CD14-positive monocyte (primary cell): ENCODE measurements at regions not wholly inside any gene's neighbourhood (a gene's known extent, or its start where the extent isn't known, plus 50 kb on each side); places are given as distances from the start of the nearest gene placed in this dataset.

Experiments
- DNase-seq, 3 donors: peaks; one replicate each; pipeline ENCODE4 v3.0.0-alpha.2; 2011 to 2022
- H2AFZ ChIP-seq: 2 replicates; pipeline ENCODE4 v1.6.0; 2012; ENCODE audit warnings: mild to moderate bottlenecking, low read depth, low read length, inconsistent platforms; ENCODE audit not compliant: insufficient read depth, poor library complexity, severe bottlenecking
- H3K27ac ChIP-seq, 2 donors: 1 replicate in 1 of 2; 2 replicates in 1 of 2; pipeline ENCODE4 v1.5.1; 2012 to 2013; ENCODE audit warnings: low read length in 2 of 2, control low read depth in 1 of 2, inconsistent platforms in 1 of 2, low read depth in 1 of 2, mild to moderate bottlenecking in 1 of 2
- H3K27me3 ChIP-seq, 2 donors: one replicate each; pipeline versions ENCODE4 v1.6.0 to v1.6.1; 2011 to 2013; ENCODE audit warnings: low read length in 2 of 2; ENCODE audit not compliant: control insufficient read depth in 2 of 2, insufficient read depth in 2 of 2
- H3K36me3 ChIP-seq, 2 donors: replicated peaks in 1 of 2; 1 replicate in 1 of 2; 2 replicates in 1 of 2; pipeline versions ENCODE4 v1.5.1 to v1.6.1; 2012 to 2013; ENCODE audit warnings: low read length in 2 of 2, control low read depth in 1 of 2, inconsistent platforms in 1 of 2, mild to moderate bottlenecking in 1 of 2; ENCODE audit not compliant: insufficient read depth in 2 of 2, control insufficient read depth in 1 of 2
- H3K4me1 ChIP-seq, 2 donors: 1 replicate in 1 of 2; 2 replicates in 1 of 2; pipeline versions ENCODE4 v1.5.1 to v1.6.1; 2012 to 2013; ENCODE audit warnings: low read length in 2 of 2, control low read depth in 1 of 2, inconsistent platforms in 1 of 2, mild to moderate bottlenecking in 1 of 2, moderate library complexity in 1 of 2; ENCODE audit not compliant: insufficient read depth in 2 of 2, control insufficient read depth in 1 of 2
- H3K4me2 ChIP-seq: replicated peaks from 2 replicates; pipeline ENCODE3; 2012; ENCODE audit warnings: low read length, moderate library complexity, mild to moderate bottlenecking; ENCODE audit not compliant: poor library complexity, severe bottlenecking; ENCODE audit errors: extremely low read depth
- H3K4me3 ChIP-seq, 3 experiments: fragments of 200-600 bp in 1 of 3; sonication (generic) in 1 of 3; replicated peaks in 1 of 3; 1 replicate in 2 of 3; 2 replicates in 1 of 3; pipeline ENCODE4 v1.5.1; 2011 to 2013; ENCODE audit warnings: low read length in 3 of 3, mild to moderate bottlenecking in 3 of 3, control low read depth in 2 of 3, low read depth in 2 of 3, inconsistent platforms in 1 of 3, moderate library complexity in 1 of 3
- H3K79me2 ChIP-seq: 2 replicates; pipeline ENCODE4 v1.6.0; 2012; ENCODE audit warnings: mild to moderate bottlenecking, control low read depth, inconsistent platforms, low read length, moderate library complexity; ENCODE audit not compliant: insufficient read depth
- H3K9ac ChIP-seq: 2 replicates; pipeline ENCODE4 v1.6.0; 2017; ENCODE audit warnings: low read length, mild to moderate bottlenecking; ENCODE audit not compliant: insufficient read depth, poor library complexity, severe bottlenecking
- H3K9me3 ChIP-seq, 2 donors: replicated peaks in 1 of 2; 1 replicate in 1 of 2; 2 replicates in 1 of 2; pipeline versions ENCODE4 v1.5.1 to v1.6.1; 2012 to 2013; ENCODE audit warnings: low read length in 2 of 2, control low read depth in 1 of 2; ENCODE audit not compliant: control insufficient read depth in 1 of 2, insufficient read depth in 1 of 2
- H4K20me1 ChIP-seq: 2 replicates; pipeline ENCODE4 v1.6.0; 2012; ENCODE audit warnings: mild to moderate bottlenecking, low read length, control low read depth, moderate library complexity; ENCODE audit not compliant: insufficient read depth
- H3K27ac Mint-ChIP-seq, 7 donors: one replicate each; pipeline ENCODE4 v1.8.0; 2020; ENCODE audit warnings: mild to moderate bottlenecking in 7 of 7, mixed read lengths in 7 of 7, moderate library complexity in 6 of 7, inconsistent platforms in 2 of 7
- H3K27me3 Mint-ChIP-seq, 3 donors: one replicate each; pipeline ENCODE4 v1.8.0; 2021 to 2022; ENCODE audit warnings: low read depth in 3 of 3, mild to moderate bottlenecking in 3 of 3, mixed read lengths in 3 of 3, moderate library complexity in 3 of 3, inconsistent platforms in 1 of 3
- H3K36me3 Mint-ChIP-seq, 2 donors: one replicate each; pipeline ENCODE4 v1.8.0; 2020; ENCODE audit warnings: mixed read lengths in 2 of 2, inconsistent platforms in 1 of 2, mild to moderate bottlenecking in 1 of 2
- H3K4me1 Mint-ChIP-seq: one replicate; pipeline ENCODE4 v1.8.0; 2020; ENCODE audit warnings: mild to moderate bottlenecking, mixed read lengths
- H3K4me3 Mint-ChIP-seq, 2 donors: one replicate each; pipeline ENCODE4 v1.8.0; 2020; ENCODE audit warnings: mild to moderate bottlenecking in 2 of 2, mixed read lengths in 2 of 2, moderate library complexity in 1 of 2
- H3K9me3 Mint-ChIP-seq, 7 donors: one replicate each; pipeline ENCODE4 v1.8.0; 2020 to 2022; ENCODE audit warnings: mixed read lengths in 7 of 7, mild to moderate bottlenecking in 6 of 7, moderate library complexity in 6 of 7, inconsistent platforms in 2 of 7
- CTCF ChIP-seq: fragments of 200-600 bp; IDR thresholded peaks from one replicate; pipeline ENCODE4 v1.8.0; 2022; ENCODE audit warnings: antibody characterized with exemption, mild to moderate bottlenecking
- WGBS: methylation state at CpG from one replicate; pipeline ENCODE4 v1.1.5; 2013; ENCODE audit warnings: missing lambda C conversion rate; ENCODE audit not compliant: insufficient coverage; 5-methylcytosine and 5-hydroxymethylcytosine counted together
- intact Hi-C, 2 donors: fragments of 100-400 bp; cut with micrococcal nuclease; formaldehyde crosslinking; loops; one replicate each; pipeline versions ENCODE4 v1.15.0 to v1.15.1; 2023

- H3K36me3 Mint-ChIP-seq: no peaks in the 10 kb centered on the region
- no peaks in the 10 kb centered on the region for H3K9me3 ChIP-seq
- WGBS: no CpG with 5 or more reads among the region's 2 CpGs
- H3K27me3 Mint-ChIP-seq: peaks cover 0 to 3% (median 2%) of the 10 kb centered on the region in 3 donors
- no peak overlapping the region for H3K4me3 ChIP-seq
- peaks cover 0 to 2% (median 0%) of the 10 kb centered on the region in 7 donors for H3K9me3 Mint-ChIP-seq
- no peaks in the 10 kb centered on the region for H3K36me3 ChIP-seq
- TF ChIP-seq CTCF: no peak
- H2AFZ ChIP-seq: no peak overlapping the region
- intact Hi-C loops: no loop called here
- no peak overlapping the region for H3K27ac Mint-ChIP-seq
- no peaks in the 10 kb centered on the region for H4K20me1 ChIP-seq
- H3K27me3 ChIP-seq: no peaks in the 10 kb centered on the region
- no peaks in the 10 kb centered on the region for H3K4me1 Mint-ChIP-seq
- H3K27ac ChIP-seq: no peak overlapping the region
- H3K4me1 ChIP-seq: no peaks in the 10 kb centered on the region
- H3K79me2 ChIP-seq: no peaks in the 10 kb centered on the region
- no peak overlapping the region for H3K4me2 ChIP-seq
- no peak overlapping the region for H3K9ac ChIP-seq
- no peak for DNase-seq
- H3K4me3 Mint-ChIP-seq: no peak overlapping the region
Observed at GRCh38 chr10:59077855-59078254, 98.6 kb upstream of the PHYHIPL start.

- no peak overlapping the region for H3K9ac ChIP-seq
- no peaks in the 10 kb centered on the region for H3K36me3 Mint-ChIP-seq
- intact Hi-C loops: no loop called here
- H3K27ac Mint-ChIP-seq: no peak overlapping the region
- H3K4me2 ChIP-seq: no peak overlapping the region
- H3K27me3 Mint-ChIP-seq: peaks cover 0 to 3% (median 2%) of the 10 kb centered on the region in 3 donors
- no peaks in the 10 kb centered on the region for H3K9me3 ChIP-seq
- no peak overlapping the region for H3K4me3 ChIP-seq
- WGBS: no CpG with 5 or more reads among the region's 1 CpG
- H3K4me1 ChIP-seq: no peaks in the 10 kb centered on the region
- H3K36me3 ChIP-seq: no peaks in the 10 kb centered on the region
- no peak overlapping the region for H2AFZ ChIP-seq
- H3K4me3 Mint-ChIP-seq: no peak overlapping the region
- TF ChIP-seq CTCF: no peak
- no peak for DNase-seq
- H3K9me3 Mint-ChIP-seq: peaks cover 0 to 2% (median 0%) of the 10 kb centered on the region in 7 donors
- no peak overlapping the region for H3K27ac ChIP-seq
- H3K4me1 Mint-ChIP-seq: no peaks in the 10 kb centered on the region
- no peaks in the 10 kb centered on the region for H3K27me3 ChIP-seq
- no peaks in the 10 kb centered on the region for H4K20me1 ChIP-seq
- H3K79me2 ChIP-seq: no peaks in the 10 kb centered on the region
Observed at GRCh38 chr10:59078978-59079377, 97.5 kb upstream of the PHYHIPL start.
